Ishikawa (cell line): ENCODE measurements at regions not wholly inside any gene's neighbourhood (a gene's known extent, or its start where the extent isn't known, plus 50 kb on each side); places are given as distances from the start of the nearest gene placed in this dataset.

ENCODE experiments used
- CREB1 ChIP-seq: IDR thresholded peaks from 2 replicates; pipeline ENCODE4 v1.6.1; 2012; ENCODE audit warnings: low read depth
- EP300 ChIP-seq: IDR thresholded peaks from 2 replicates; pipeline ENCODE4 v1.6.1; 2012; ENCODE audit warnings: borderline replicate concordance
- YY1 ChIP-seq: IDR thresholded peaks from 2 replicates; pipeline ENCODE4 v1.6.1; 2012; ENCODE audit warnings: low read depth
- TF ChIP-seq, protein P1 (sequence below): IDR thresholded peaks from 2 replicates; pipeline ENCODE4 v1.6.1; 2012
- TF ChIP-seq, protein P2 (sequence below): IDR thresholded peaks from 2 replicates; pipeline ENCODE4 v1.6.1; 2012; ENCODE audit warnings: low read depth, mild to moderate bottlenecking

DNA sequence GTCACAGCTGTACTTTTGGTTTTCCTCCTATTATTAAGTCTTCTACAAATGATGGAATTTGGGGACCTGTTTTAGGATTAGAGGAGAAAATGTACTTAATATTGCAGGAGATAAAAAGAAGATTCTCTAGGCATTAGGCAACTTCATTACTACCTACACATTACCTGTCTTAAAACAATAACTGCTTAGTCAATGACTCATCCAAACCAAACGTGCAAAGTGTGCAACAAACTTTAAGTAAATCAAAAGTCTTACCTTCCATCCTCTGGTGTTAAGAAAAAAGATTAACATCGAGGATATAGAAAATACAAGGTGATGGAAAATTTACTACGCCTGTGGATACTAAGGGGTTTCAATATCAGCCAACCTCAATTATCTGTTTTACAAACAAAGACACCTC lies 285.3 kb upstream of the KYNU start:
- TF ChIP-seq EP300 = no peak
- TF ChIP-seq, protein P1, sequence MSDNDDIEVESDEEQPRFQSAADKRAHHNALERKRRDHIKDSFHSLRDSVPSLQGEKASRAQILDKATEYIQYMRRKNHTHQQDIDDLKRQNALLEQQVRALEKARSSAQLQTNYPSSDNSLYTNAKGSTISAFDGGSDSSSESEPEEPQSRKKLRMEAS = no peak
- TF ChIP-seq YY1 = no peak
- TF ChIP-seq CREB1 = no peak
- TF ChIP-seq, protein P2, sequence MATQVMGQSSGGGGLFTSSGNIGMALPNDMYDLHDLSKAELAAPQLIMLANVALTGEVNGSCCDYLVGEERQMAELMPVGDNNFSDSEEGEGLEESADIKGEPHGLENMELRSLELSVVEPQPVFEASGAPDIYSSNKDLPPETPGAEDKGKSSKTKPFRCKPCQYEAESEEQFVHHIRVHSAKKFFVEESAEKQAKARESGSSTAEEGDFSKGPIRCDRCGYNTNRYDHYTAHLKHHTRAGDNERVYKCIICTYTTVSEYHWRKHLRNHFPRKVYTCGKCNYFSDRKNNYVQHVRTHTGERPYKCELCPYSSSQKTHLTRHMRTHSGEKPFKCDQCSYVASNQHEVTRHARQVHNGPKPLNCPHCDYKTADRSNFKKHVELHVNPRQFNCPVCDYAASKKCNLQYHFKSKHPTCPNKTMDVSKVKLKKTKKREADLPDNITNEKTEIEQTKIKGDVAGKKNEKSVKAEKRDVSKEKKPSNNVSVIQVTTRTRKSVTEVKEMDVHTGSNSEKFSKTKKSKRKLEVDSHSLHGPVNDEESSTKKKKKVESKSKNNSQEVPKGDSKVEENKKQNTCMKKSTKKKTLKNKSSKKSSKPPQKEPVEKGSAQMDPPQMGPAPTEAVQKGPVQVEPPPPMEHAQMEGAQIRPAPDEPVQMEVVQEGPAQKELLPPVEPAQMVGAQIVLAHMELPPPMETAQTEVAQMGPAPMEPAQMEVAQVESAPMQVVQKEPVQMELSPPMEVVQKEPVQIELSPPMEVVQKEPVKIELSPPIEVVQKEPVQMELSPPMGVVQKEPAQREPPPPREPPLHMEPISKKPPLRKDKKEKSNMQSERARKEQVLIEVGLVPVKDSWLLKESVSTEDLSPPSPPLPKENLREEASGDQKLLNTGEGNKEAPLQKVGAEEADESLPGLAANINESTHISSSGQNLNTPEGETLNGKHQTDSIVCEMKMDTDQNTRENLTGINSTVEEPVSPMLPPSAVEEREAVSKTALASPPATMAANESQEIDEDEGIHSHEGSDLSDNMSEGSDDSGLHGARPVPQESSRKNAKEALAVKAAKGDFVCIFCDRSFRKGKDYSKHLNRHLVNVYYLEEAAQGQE = no peak
